Stimulated activated CD4-positive, alpha-beta T cell treated with anti-CD3 and anti-CD28 coated beads, Interleukin-12 subunit alpha, Interleukin-12 subunit beta, amount 100 ng/mL, for 24 hours (primary cell): ENCODE measurements at regions not wholly inside any gene's neighbourhood (a gene's known extent, or its start where the extent isn't known, plus 50 kb on each side); places are given as distances from the start of the nearest gene placed in this dataset.
"Not testable (repeated sequence)": the region's sequence is repeated elsewhere in the genome, so short reads cannot be mapped to it uniquely, and the experiment has no call there.

Experiments
- DNase-seq, 2 experiments: peaks; one replicate each; pipeline ENCODE4 v3.0.0-alpha.2; 2020; ENCODE audit warnings: low read depth in 2 of 2

GRCh38 chr9:78963911-78964310 is 607.9 kb upstream of the TLE4 start:
- DNase-seq: no peak

DNA sequence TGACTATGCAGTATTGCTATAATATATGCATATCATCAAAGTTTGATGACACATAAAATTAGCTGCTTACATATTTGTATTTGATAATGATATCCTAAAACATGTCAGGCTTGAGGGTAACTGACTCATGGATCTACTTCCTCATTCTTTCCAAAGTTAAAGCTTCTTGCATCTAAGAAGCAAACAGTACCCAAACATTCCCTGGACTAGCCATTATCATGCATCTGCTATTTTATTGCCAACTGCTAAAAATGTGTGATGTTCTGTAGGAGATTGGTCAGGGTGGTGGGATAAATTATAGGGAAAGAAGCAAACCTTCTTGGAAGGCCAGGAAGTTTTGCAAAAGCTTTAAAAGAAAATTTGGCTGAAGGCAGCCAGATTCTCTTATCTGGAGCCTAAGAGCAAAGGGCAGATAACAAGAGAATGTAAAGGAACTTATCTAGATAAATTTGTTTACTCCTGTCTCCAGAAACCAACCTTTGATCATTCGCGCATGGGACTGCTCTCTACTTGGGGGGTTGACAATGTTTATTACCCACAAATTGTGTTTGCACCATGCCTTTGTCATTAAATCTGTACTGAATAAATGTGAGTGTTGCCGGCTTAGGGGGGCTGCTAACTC is 604.1 kb upstream of the TLE4 start:
- no peak for DNase-seq

DNA sequence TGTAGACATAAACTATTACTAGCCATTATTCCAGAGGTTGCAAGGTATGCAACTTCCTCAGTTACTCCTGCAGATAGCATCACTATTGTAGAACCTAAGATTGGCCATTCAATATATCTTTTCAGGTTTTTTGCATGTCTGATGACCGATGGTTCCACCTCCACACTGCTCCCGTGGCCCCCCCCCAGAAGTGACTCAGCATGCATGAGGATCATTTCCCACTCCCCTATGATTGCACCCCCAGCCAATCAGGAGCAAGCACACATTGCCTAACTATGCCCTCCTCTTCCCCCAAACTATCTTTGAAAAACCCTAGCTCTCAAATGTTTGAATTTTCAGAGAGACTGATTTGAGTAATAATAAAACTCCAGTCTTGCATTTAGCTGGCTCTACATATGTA is 601.4 kb upstream of the TLE4 start:
- DNase-seq: no peak

DNA sequence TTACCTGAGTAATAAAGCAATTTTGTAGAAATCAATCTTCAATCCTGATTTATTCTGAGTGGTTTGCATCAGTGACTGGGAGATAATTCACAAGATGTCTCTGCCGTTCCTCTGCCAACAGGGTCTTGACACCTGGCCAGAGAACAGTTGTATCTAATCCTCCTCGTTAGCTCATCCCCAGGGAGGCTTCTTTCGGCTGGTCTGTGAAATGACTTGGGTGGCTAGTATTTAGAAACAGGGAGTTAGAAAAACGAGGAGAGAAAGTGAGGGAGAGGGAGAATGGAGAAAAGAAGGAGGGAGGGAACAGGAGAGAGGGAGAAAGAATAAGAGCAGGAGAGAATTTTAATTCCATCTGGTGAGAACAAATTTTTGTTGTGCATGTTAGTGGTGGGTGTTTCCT is 600.2 kb upstream of the TLE4 start:
- no peak for DNase-seq

DNA sequence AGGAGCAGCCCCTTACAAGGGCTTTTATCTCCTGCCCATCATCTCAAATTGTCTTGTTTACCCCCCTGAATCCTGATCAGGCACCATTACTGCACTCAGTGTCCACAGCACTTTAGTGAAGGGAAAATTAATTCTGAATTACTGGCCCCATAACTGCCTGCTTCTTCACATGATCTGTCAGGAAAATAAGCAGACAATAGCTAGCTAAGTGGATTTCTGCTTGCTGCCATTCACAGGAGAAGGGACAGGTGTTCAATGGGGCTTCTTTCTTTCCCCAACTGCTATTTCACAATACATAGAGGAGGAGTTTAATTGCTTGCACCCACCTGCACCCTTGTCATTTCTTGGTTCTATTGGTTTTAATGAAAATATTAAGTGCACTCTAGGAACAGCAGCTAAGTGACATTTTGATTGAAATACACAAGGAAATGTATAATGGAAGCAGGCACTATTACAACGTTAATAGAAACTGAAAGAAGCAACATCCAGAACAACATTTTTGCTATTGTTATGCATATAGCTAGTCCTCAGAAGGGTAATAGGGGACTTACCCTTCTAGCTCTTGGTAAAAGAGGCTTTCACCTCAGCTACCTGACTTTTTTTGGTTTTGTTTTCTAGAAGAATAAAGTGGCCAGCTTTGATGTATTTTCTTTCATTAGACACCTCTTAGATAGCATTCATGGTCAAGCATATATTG is 599.3 kb upstream of the TLE4 start:
- no peak for DNase-seq

- DNase-seq: no peak
Measured at GRCh38 chr9:78973907-78974306, 597.9 kb upstream of the TLE4 start.

DNA sequence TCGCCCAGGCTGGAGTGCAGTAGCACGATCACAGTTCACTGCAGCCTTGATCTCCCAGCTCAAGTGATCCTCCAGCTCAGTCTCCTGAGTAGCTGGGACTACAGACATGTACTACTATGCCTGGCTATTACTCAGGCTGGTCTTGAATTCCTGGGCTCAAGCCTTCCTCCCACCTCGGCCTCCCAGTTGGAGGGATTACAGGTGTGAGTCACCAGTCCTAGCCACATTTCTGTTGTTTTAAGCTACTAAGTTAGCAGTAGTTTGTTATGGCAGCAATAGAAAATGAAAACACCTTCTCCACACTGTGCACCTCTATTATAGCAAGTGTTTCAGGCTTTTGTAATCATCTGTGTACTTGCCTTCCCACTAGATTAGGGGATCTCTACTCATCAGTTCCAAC is 588.9 kb upstream of the TLE4 start:
- DNase-seq: no peak

DNA sequence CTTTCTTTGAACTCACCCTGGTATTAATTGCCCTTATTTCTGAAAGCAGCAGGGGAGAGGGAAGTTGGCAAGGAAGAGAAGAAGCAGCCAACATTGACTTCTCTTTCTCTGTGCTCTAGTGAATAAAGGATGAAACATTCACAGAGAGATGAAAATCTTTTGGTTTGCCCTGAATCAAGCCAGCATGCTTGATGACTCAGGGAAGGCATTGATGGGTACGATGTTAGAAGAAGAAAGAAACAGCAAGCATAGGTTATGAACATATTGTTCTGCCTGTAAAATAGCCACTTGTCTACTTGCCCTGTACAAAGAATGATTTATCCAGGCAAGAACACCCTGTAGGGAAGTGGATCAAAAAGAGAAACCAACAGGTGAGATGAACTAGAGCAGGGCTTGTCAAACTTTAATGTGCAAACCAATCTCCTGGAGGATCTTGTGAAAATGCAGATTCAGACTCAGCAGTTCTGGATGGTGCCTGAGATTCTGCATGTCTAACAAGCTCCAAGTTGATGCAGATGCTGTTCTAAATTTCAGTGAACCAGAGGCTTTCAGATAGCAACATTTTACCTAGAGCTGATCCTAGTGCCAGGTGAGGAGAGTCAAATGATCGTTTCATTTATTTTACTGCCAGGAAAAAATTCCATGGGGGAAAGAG is 586.6 kb upstream of the TLE4 start:
- DNase-seq: no peak

DNA sequence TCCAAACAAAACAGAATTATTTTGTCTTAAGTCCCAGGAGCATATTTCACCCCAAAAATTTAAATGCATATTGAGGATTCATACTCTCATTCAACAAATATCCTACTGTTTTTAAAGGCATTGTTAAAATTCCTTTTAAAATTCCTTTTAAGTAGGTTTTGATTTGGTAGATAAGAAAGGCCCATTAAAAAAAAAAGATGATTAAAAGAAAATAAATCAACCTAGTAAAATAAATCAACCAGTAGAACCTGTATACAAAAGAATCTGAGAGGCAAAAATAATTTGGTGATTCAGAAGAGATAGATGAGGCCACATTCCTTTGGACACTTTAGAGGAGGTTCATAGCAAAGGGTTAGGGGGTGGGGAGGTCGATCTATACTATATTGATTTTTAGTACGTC is 585.3 kb upstream of the TLE4 start:
- DNase-seq: no peak

GRCh38 chr9:78989031-78989658 is 582.6 kb upstream of the TLE4 start:
- no peak for DNase-seq

- DNase-seq: no peak
Measured at GRCh38 chr9:78994471-78994870, 577.3 kb upstream of the TLE4 start.

- not testable (repeated sequence) for DNase-seq
Measured at GRCh38 chr9:78994974-78995373, 576.8 kb upstream of the TLE4 start.

DNA sequence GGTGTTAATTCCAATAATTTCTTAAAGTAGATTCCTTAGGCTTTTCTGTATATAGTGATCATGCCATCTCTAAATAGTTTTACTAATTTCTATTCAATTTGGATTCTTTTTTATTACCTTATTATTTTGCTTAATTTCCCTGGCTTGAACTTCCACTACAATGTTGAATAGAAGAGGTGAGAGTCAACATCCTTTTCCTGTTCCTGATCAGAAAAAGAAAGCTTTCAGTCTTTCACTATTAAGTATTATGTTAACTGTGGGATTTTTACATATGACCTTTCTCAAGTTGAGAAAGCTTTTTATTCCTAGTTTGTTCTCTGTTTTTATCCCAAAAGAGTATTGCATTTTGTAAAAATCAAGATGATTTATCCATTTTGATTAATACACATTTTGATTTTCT is 574.5 kb upstream of the TLE4 start:
- no peak for DNase-seq

DNA sequence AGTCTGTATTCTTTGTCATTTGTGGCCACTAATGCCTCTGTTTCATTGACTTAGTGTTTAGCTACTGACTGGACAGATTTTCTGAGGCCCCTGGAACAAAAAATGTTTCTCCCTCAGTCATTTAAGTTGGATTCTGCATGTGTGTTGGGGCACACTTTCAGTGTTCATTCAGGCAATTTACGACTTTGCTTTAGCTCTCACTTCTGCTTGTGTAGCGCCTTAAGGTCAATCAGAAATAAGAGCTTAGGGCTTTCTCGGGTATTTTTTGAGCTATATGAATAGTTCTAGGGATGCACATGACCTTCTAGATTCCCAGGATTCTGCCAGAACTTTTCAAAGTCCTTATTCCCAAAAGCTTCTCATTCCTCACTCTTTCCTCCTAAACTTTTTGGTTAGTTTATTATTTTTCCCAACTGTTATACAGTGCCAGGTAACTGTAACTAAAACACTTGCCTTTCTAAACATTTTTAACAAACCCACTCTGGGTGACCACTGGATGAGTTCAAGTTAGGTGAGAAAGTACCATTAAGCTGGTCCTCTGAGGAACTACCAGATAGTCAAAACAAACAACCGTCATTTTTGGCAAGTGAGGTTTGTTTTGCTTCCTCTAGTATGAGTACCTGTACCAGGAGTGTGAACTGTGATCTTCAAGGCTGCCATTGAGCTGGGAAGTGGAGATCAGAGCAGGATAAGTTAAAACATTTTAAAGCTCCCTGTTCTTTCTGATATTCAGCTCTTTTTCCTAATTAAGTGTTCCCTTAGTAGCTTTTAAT is 571.3 kb upstream of the TLE4 start:
- no peak for DNase-seq

DNA sequence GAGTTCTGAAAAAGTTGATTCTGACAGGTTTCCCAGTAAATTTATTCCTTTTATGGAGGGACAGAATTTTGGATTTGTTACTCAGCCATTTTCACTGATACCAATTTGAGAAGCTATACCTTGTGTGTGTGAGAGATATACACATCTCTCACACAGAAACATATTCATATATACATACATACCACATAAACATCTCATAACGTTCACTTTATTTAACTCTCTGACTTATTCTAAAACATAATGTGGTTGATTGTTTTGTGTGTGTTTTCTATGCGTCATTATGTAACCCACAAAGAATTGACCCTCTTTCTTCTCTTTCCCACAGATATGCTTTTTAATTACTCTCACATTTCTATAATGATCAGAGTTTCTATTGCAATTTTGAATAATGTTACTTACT is 570.8 kb upstream of the TLE4 start:
- no peak for DNase-seq

GRCh38 chr9:79003514-79003913 is 568.3 kb upstream of the TLE4 start:
- DNase-seq: no peak

- no peak for DNase-seq
Measured at GRCh38 chr9:79004032-79004431, 567.7 kb upstream of the TLE4 start.

DNA sequence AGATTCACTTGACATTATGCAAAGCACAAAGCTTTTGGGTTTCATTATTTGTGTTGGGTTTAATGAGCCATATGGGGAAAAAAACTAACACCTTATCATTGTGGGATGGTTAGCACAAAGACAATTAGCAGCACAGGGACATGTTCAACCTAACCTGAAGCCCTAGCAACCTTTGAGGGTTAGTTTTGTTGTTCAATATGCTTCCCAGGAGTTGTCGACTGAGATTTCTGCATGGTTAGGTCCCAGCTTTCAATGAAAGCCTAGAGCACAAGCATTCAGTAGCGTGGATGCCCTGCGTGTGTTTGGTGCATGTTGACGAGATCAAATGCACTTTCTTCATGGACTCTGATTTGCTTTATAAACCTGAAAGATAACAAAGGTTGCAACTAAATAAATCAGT is 565.2 kb upstream of the TLE4 start:
- DNase-seq: no peak

GRCh38 chr9:79007701-79008483 is 563.9 kb upstream of the TLE4 start:
- DNase-seq: no peak

GRCh38 chr9:79008916-79009315 is 562.8 kb upstream of the TLE4 start:
- DNase-seq: no peak

DNA sequence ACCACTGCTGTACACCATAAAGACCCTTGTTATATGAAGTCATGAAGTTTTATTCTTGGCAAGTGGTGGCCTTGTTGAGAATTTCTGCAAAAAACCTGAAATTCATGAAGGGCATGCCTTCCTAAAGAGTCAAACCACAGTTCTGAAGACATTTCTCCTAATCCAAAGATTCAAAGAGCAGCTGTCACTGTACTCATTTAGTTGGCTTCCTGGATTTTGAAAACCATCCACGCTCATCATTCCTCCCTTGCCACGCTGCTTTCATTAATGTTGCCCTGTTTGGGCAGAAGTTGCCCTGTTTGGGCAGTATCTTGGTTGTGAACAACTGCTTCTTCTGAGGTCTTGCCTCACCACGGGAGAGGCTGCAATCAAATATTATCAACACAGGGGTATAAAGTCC is 560.3 kb upstream of the TLE4 start:
- no peak for DNase-seq
